ENCODE measurements at regions not wholly inside any gene's neighbourhood (a gene's known extent, or its start where the extent isn't known, plus 50 kb on each side); places are given as distances from the start of the nearest gene placed in this dataset.

DNA sequence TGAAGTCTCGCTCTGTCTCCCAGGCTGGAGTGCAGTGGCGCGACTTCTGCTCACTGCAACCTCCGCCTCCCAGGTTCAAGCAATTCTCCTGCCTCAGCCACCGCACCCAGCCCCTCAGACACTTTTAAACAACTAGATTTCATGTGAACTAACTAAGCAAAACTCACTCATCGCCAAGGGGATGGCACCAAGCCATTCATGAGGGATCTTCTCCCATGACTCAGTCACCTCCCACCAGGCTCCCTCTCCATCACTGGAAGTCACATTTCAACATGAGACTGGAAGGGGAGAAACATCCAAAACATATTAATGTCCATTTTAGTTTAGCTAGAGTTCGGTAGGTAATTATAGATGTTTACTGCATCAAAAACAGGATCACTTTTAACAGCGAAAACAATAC, 95.9 kb upstream of the PRL start:
- TF ChIP-seq, protein P1, sequence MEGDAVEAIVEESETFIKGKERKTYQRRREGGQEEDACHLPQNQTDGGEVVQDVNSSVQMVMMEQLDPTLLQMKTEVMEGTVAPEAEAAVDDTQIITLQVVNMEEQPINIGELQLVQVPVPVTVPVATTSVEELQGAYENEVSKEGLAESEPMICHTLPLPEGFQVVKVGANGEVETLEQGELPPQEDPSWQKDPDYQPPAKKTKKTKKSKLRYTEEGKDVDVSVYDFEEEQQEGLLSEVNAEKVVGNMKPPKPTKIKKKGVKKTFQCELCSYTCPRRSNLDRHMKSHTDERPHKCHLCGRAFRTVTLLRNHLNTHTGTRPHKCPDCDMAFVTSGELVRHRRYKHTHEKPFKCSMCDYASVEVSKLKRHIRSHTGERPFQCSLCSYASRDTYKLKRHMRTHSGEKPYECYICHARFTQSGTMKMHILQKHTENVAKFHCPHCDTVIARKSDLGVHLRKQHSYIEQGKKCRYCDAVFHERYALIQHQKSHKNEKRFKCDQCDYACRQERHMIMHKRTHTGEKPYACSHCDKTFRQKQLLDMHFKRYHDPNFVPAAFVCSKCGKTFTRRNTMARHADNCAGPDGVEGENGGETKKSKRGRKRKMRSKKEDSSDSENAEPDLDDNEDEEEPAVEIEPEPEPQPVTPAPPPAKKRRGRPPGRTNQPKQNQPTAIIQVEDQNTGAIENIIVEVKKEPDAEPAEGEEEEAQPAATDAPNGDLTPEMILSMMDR (conservative IDR thresholded peaks at IDR 0.05; ENCODE audit: low read depth, low read length), result no peak
- no peak for TF ChIP-seq EZH2 (IDR thresholded peaks at IDR 0.05; ENCODE audit: borderline replicate concordance, low read depth, low read length, poor library complexity, severe bottlenecking)

Measured in A673 (cell line).